HG03520 (cell line): ENCODE measurements at regions not wholly inside any gene's neighbourhood (a gene's known extent, or its start where the extent isn't known, plus 50 kb on each side); places are given as distances from the start of the nearest gene placed in this dataset.
"Not testable (repeated sequence)": the region's sequence is repeated elsewhere in the genome, so short reads cannot be mapped to it uniquely, and the experiment has no call there.

ENCODE experiments used
- ATAC-seq: cut with Tn5 transposase; IDR thresholded peaks from one replicate; pipeline ENCODE4 v1.9.1; 2021; ENCODE audit warnings: mild to moderate bottlenecking, moderate library complexity; ENCODE audit not compliant: unreplicated experiment

GRCh38 chr15:54850101-54850500, 346.6 kb downstream of the RSL24D1 start:
- ATAC-seq: no peak

- ATAC-seq: no peak
Observed at GRCh38 chr15:54843006-54843405, 353.7 kb downstream of the RSL24D1 start.

- no peak for ATAC-seq
Observed at GRCh38 chr15:54841701-54842305, 354.9 kb downstream of the RSL24D1 start.

GRCh38 chr15:54840621-54841398, 355.9 kb downstream of the RSL24D1 start:
- ATAC-seq: no peak

- ATAC-seq: no peak
Observed at GRCh38 chr15:54839379-54839778, 357.4 kb downstream of the RSL24D1 start.

- no peak for ATAC-seq
Observed at GRCh38 chr15:54836052-54836795, 360.5 kb downstream of the RSL24D1 start.

GRCh38 chr15:54829821-54830220, 366.9 kb downstream of the RSL24D1 start:
- no peak for ATAC-seq

- ATAC-seq: no peak
Observed at GRCh38 chr15:54820811-54821210, 375.9 kb downstream of the RSL24D1 start.

GRCh38 chr15:54820098-54820497, 376.6 kb downstream of the RSL24D1 start:
- ATAC-seq: no peak

- no peak for ATAC-seq
Observed at GRCh38 chr15:54816401-54816800, 380.3 kb downstream of the RSL24D1 start.

- no peak for ATAC-seq
Observed at GRCh38 chr15:54815556-54815955, 381.2 kb downstream of the RSL24D1 start.

GRCh38 chr15:54812383-54812782, 384.4 kb downstream of the RSL24D1 start:
- ATAC-seq: no peak

GRCh38 chr15:54810496-54810895, 386.2 kb downstream of the RSL24D1 start:
- ATAC-seq: no peak

GRCh38 chr15:54810031-54810430, 386.7 kb downstream of the RSL24D1 start:
- no peak for ATAC-seq

GRCh38 chr15:54808321-54808720, 388.4 kb downstream of the RSL24D1 start:
- no peak for ATAC-seq

- no peak for ATAC-seq
Observed at GRCh38 chr15:54803987-54804386, 392.8 kb downstream of the RSL24D1 start.

GRCh38 chr15:54803134-54803808, 393.5 kb downstream of the RSL24D1 start:
- ATAC-seq: no peak

- no peak for ATAC-seq
Observed at GRCh38 chr15:54792526-54792925, 404.2 kb downstream of the RSL24D1 start.

GRCh38 chr15:54790693-54791092, 406.0 kb downstream of the RSL24D1 start:
- no peak for ATAC-seq

- no peak for ATAC-seq
Observed at GRCh38 chr15:54789376-54789775, 407.4 kb downstream of the RSL24D1 start.

GRCh38 chr15:54781220-54781619, 415.5 kb downstream of the RSL24D1 start:
- ATAC-seq: not testable (repeated sequence)
